DND-41 (cell line): ENCODE measurements at regions not wholly inside any gene's neighbourhood (a gene's known extent, or its start where the extent isn't known, plus 50 kb on each side); places are given as distances from the start of the nearest gene placed in this dataset.

Experiments used
- EZH2 ChIP-seq: IDR thresholded peaks from 3 replicates; pipeline ENCODE4 v1.6.1; 2012; ENCODE audit warnings: borderline replicate concordance, low read depth, mild to moderate bottlenecking, moderate library complexity, low read length, inconsistent platforms; ENCODE audit not compliant: severe bottlenecking
- TF ChIP-seq, protein P1 (sequence below): IDR thresholded peaks from 2 replicates; pipeline ENCODE4 v1.5.1; 2012; ENCODE audit warnings: borderline replicate concordance, low read length, moderate library complexity, mild to moderate bottlenecking; ENCODE audit not compliant: poor library complexity, severe bottlenecking; ENCODE audit errors: extremely low read depth

DNA sequence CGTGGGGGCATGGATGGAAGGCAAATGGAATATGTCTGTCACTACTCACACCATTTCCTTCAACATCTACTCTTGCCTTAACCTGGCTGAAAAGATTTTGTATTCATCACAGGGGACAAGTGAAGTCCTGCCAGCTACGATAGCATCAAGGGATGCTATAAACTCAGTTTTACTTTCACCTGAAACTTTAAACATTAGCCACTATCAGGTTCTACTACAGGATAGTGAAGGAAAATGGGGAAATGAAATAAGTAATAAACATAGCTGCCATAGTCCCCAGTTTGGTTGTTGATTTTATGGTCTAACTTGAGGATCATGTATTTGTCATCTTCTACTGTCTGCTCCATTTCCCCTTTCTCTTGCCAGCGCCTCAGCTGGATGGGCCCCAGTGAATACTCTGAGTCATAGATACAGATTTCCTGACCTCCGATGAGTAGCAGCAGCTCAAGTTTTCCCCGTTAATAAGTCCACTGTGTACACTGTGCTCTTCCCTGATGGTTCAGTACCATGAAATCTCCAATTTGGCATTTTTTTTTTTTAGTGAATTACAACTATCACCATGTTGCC, 338.2 kb upstream of the SLCO3A1 start:
- TF ChIP-seq, protein P1, sequence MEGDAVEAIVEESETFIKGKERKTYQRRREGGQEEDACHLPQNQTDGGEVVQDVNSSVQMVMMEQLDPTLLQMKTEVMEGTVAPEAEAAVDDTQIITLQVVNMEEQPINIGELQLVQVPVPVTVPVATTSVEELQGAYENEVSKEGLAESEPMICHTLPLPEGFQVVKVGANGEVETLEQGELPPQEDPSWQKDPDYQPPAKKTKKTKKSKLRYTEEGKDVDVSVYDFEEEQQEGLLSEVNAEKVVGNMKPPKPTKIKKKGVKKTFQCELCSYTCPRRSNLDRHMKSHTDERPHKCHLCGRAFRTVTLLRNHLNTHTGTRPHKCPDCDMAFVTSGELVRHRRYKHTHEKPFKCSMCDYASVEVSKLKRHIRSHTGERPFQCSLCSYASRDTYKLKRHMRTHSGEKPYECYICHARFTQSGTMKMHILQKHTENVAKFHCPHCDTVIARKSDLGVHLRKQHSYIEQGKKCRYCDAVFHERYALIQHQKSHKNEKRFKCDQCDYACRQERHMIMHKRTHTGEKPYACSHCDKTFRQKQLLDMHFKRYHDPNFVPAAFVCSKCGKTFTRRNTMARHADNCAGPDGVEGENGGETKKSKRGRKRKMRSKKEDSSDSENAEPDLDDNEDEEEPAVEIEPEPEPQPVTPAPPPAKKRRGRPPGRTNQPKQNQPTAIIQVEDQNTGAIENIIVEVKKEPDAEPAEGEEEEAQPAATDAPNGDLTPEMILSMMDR, result no peak
- no peak for TF ChIP-seq EZH2
